IMR-90 (cell line): ENCODE measurements at regions not wholly inside any gene's neighbourhood (a gene's known extent, or its start where the extent isn't known, plus 50 kb on each side); places are given as distances from the start of the nearest gene placed in this dataset.

Experiments
- ATAC-seq: fragments of 200-7000 bp; cut with Tn5 transposase; 2 replicates; pipeline ENCODE4 v1.9.1; 2020; ENCODE audit warnings: low read depth, mild to moderate bottlenecking, moderate library complexity
- BruUV-seq: library from RNA; stranded (reverse); fragments of 400-500 nt; replicated peaks from 2 replicates; lab custom pipeline; 2021; lab: Mats Ljungman, UMichigan
- CTCF ChIA-PET: fragments of 300-600 bp; formaldehyde crosslinking; extraction: SDS; loops from one replicate; lab custom pipeline; 2021; ENCODE audit warnings: antibody characterized with exemption; lab: Yijun Ruan, JAX
- POLR2A ChIA-PET: fragments of 300-600 bp; sonication (Branson Sonifier 250); formaldehyde crosslinking; loops from one replicate; lab custom pipeline; 2022; ENCODE audit warnings: antibody characterized with exemption; ENCODE audit not compliant: unreplicated experiment; lab: Charles Lee
- DNase-seq: peaks from one replicate; pipeline ENCODE4 v3.0.0; 2013
- H2AFZ ChIP-seq: replicated peaks from 2 replicates; pipeline ENCODE3; 2013; ENCODE audit warnings: low read length, mild to moderate bottlenecking; ENCODE audit not compliant: poor library complexity
- H2AK5ac ChIP-seq: 2 replicates; pipeline ENCODE4 v1.6.1; 2013; ENCODE audit warnings: low read depth, low read length, inconsistent platforms
- H2AK9ac ChIP-seq: replicated peaks from 2 replicates; pipeline ENCODE3; 2013; ENCODE audit warnings: mild to moderate bottlenecking, low read depth, low read length, moderate library complexity; ENCODE audit not compliant: poor library complexity
- H2BK120ac ChIP-seq: 2 replicates; pipeline ENCODE4 v1.6.1; 2013; ENCODE audit warnings: low read depth, low read length, inconsistent platforms
- H2BK15ac ChIP-seq: 3 replicates; pipeline ENCODE4 v1.6.1; 2013; ENCODE audit warnings: low read depth, low read length, inconsistent platforms
- H2BK20ac ChIP-seq: 2 replicates; pipeline ENCODE4 v1.6.1; 2013; ENCODE audit warnings: low read depth, mild to moderate bottlenecking, inconsistent platforms, low read length, moderate library complexity
- H2BK5ac ChIP-seq: 2 replicates; pipeline ENCODE4 v1.6.1; 2013; ENCODE audit warnings: mild to moderate bottlenecking, low read depth, low read length, inconsistent platforms; ENCODE audit not compliant: poor library complexity, severe bottlenecking
- H3K14ac ChIP-seq: replicated peaks from 2 replicates; pipeline ENCODE4 v1.6.1; 2013; ENCODE audit warnings: low read depth, low read length, inconsistent platforms
- H3K18ac ChIP-seq: 2 replicates; pipeline ENCODE4 v1.6.1; 2013; ENCODE audit warnings: low read depth, low read length, control low read depth
- H3K23ac ChIP-seq: 2 replicates; pipeline ENCODE4 v1.6.1; 2013; ENCODE audit warnings: low read depth, low read length, inconsistent platforms
- H3K27ac ChIP-seq: 2 replicates; pipeline ENCODE4 v1.5.1; 2013; ENCODE audit warnings: mild to moderate bottlenecking, control low read depth, low read length; ENCODE audit not compliant: insufficient read depth
- H3K27me3 ChIP-seq: 2 replicates; pipeline ENCODE4 v1.6.1; 2013; ENCODE audit warnings: low read length; ENCODE audit not compliant: control insufficient read depth, insufficient read depth
- H3K36me3 ChIP-seq: 2 replicates; pipeline ENCODE4 v1.6.1; 2013; ENCODE audit warnings: low read length, mixed read lengths; ENCODE audit not compliant: control insufficient read depth, insufficient read depth
- H3K4ac ChIP-seq: 2 replicates; pipeline ENCODE4 v1.6.1; 2013; ENCODE audit warnings: low read depth, low read length, inconsistent platforms
- H3K4me1 ChIP-seq: 2 replicates; pipeline ENCODE4 v1.6.1; 2013; ENCODE audit warnings: low read length, mixed read lengths; ENCODE audit not compliant: control insufficient read depth, insufficient read depth
- H3K4me2 ChIP-seq: 2 replicates; pipeline ENCODE4 v1.6.1; 2013; ENCODE audit warnings: low read depth, mild to moderate bottlenecking, control low read depth, low read length, moderate library complexity
- H3K4me3 ChIP-seq: 2 replicates; pipeline ENCODE4 v1.5.1; 2013; ENCODE audit warnings: low read depth, mild to moderate bottlenecking, control low read depth, low read length, moderate library complexity; ENCODE audit not compliant: insufficient read depth
- H3K56ac ChIP-seq: 2 replicates; pipeline ENCODE4 v1.6.1; 2013; ENCODE audit warnings: low read length, inconsistent platforms; ENCODE audit not compliant: insufficient read depth; ENCODE audit errors: extremely low read depth
- H3K79me1 ChIP-seq, 2 experiments: 2 replicates each; pipeline ENCODE4 v1.6.1; 2013; ENCODE audit warnings: low read length in 2 of 2, inconsistent platforms in 1 of 2, low read depth in 1 of 2
- H3K9ac ChIP-seq: 2 replicates; pipeline ENCODE4 v1.6.1; 2013; ENCODE audit warnings: low read depth, low read length, control low read depth
- H3K9me1 ChIP-seq: 2 replicates; pipeline ENCODE4 v1.6.1; 2013; ENCODE audit warnings: low read length, inconsistent platforms; ENCODE audit not compliant: insufficient read depth
- H3K9me3 ChIP-seq: 2 replicates; pipeline ENCODE4 v1.6.1; 2013; ENCODE audit warnings: low read length; ENCODE audit not compliant: control insufficient read depth, insufficient read depth
- H4K20me1 ChIP-seq: 2 replicates; pipeline ENCODE4 v1.6.1; 2013; ENCODE audit warnings: low read length, inconsistent platforms; ENCODE audit not compliant: insufficient read depth
- H4K5ac ChIP-seq: 2 replicates; pipeline ENCODE4 v1.6.1; 2013; ENCODE audit warnings: mild to moderate bottlenecking, low read depth, low read length, control low read depth
- H4K8ac ChIP-seq, 2 experiments: 2 replicates each; pipeline ENCODE4 v1.6.1; 2013; ENCODE audit warnings: low read depth in 2 of 2, low read length in 2 of 2, control low read depth in 1 of 2, inconsistent platforms in 1 of 2
- H4K91ac ChIP-seq: 2 replicates; pipeline ENCODE4 v1.6.1; 2013; ENCODE audit warnings: low read depth, low read length, inconsistent platforms; ENCODE audit not compliant: insufficient read depth
- BHLHE40 ChIP-seq: fragments of 150-350 bp; IDR thresholded peaks from 2 replicates; pipeline ENCODE4 v1.6.1; 2016; ENCODE audit warnings: mild to moderate bottlenecking, low read depth, low read length
- CEBPB ChIP-seq: IDR thresholded peaks from 2 replicates; pipeline ENCODE4 v1.6.1; 2012; ENCODE audit warnings: low read depth, low read length, improper control_type of control experiment
- ELK1 ChIP-seq: fragments of 150-350 bp; IDR thresholded peaks from 2 replicates; pipeline ENCODE4 v1.6.1; 2016; ENCODE audit warnings: low read depth, mild to moderate bottlenecking, low read length, moderate library complexity, borderline replicate concordance
- MAFK ChIP-seq: IDR thresholded peaks from 2 replicates; pipeline ENCODE4 v1.6.1; 2012; ENCODE audit warnings: low read depth, low read length, improper control_type of control experiment
- MAZ ChIP-seq: IDR thresholded peaks from 2 replicates; pipeline ENCODE4 v1.6.1; 2012; ENCODE audit warnings: low read depth, mild to moderate bottlenecking, low read length, improper control_type of control experiment, moderate library complexity, borderline replicate concordance
- MXI1 ChIP-seq: IDR thresholded peaks from 2 replicates; pipeline ENCODE4 v1.6.1; 2012; ENCODE audit warnings: low read depth, mild to moderate bottlenecking, low read length, moderate library complexity, borderline replicate concordance
- NFE2L2 ChIP-seq: fragments of 150-350 bp; IDR thresholded peaks from 2 replicates; pipeline ENCODE4 v1.6.1; 2016; ENCODE audit warnings: low read depth, mild to moderate bottlenecking, low read length
- POLR2A ChIP-seq: IDR thresholded peaks from 2 replicates; pipeline ENCODE4 v1.6.1; 2012; ENCODE audit warnings: mild to moderate bottlenecking, low read depth, low read length
- RAD21 ChIP-seq: IDR thresholded peaks from 2 replicates; pipeline ENCODE4 v1.6.1; 2012; ENCODE audit warnings: low read length, improper control_type of control experiment
- RCOR1 ChIP-seq: IDR thresholded peaks from 2 replicates; pipeline ENCODE4 v1.6.1; 2012; ENCODE audit warnings: mild to moderate bottlenecking, low read length, improper control_type of control experiment; ENCODE audit not compliant: insufficient replicate concordance
- WGBS, 2 experiments: methylation state at CpG; one replicate each; pipeline versions ENCODE4 v1.1.5 to v1.1.7; 2013; ENCODE audit warnings: missing lambda C conversion rate in 2 of 2; ENCODE audit not compliant: insufficient read length in 1 of 2; ENCODE audit errors: extremely low coverage in 2 of 2; 5-methylcytosine and 5-hydroxymethylcytosine counted together
- dilution Hi-C: fragments of 300-500 bp; cut with HindIII; formaldehyde crosslinking; loops from one replicate; pipeline ENCODE4 v1.14.3; 2018; ENCODE audit warnings: low sequenced_read_pairs; ENCODE audit not compliant: unreplicated experiment
- in situ Hi-C: fragments of 300-500 bp; cut with MboI; formaldehyde crosslinking; loops from 3 replicates; pipeline ENCODE4 v1.14.3; 2019; ENCODE audit warnings: low sequenced_read_pairs, inconsistent platforms, mixed read lengths
- intact Hi-C: fragments of 100-400 bp; cut with micrococcal nuclease; formaldehyde crosslinking; loops from 2 replicates; pipeline ENCODE4 v1.10.0; 2022
- TF ChIP-seq, protein P1 (sequence below): conservative IDR thresholded peaks from 2 replicates; pipeline ENCODE4 v1.5.1; 2012; ENCODE audit warnings: mild to moderate bottlenecking, low read depth, low read length, improper control_type of control experiment

DNA sequence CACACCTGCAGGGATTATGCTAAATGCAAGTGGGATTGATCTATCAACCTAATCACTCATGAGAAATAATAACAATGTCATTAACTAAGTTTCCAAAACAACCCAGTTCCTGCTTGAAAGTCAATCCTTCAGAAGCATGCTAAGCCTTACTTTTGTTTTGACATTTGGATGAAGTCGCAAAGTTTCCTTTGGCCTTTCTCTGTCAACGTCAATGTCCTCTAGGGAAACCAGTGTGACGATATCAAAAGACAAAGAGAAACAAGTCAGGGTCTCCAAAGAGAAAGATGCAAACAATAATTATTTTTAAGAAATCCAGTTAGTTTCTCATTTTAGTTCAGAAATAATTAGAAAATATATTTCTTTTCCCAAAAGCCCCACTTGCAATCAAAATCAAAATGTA lies 86.7 kb upstream of the SRD5A3 start:
- Histone ChIP-seq H3K18ac (no peak overlapping the region), H3K14ac (no peak overlapping the region), H3K9me1 (no peaks in the 10 kb centered on the region), H2AFZ (no peak overlapping the region), H2BK20ac (no peak overlapping the region), H2BK15ac (no peak overlapping the region), H2AK9ac (no peak overlapping the region), H4K91ac (no peak overlapping the region), H3K4me2 (no peak overlapping the region), H2AK5ac (no peak overlapping the region), H3K27me3 (0 out of 2 replicates have a peak, but pooled peaks cover 2% of the 10 kb centered on the region), H3K36me3 (no peaks in the 10 kb centered on the region), H3K56ac (no peak overlapping the region), H2BK120ac (no peak overlapping the region), H3K4me1 (0 out of 2 replicates have a peak, but pooled peaks cover 2% of the 10 kb centered on the region), H4K20me1 (no peaks in the 10 kb centered on the region), H4K8ac (no peak overlapping the region), H3K27ac (no peak overlapping the region), H3K9me3 (no peaks in the 10 kb centered on the region), H3K4me3 (no peak overlapping the region), H3K23ac (no peak overlapping the region), H3K9ac (no peak overlapping the region), H3K4ac (no peak overlapping the region), H2BK5ac (no peak overlapping the region), H3K79me1 (no peaks in the 10 kb centered on the region), H4K5ac (no peak overlapping the region)
- ATAC-seq = no peak
- intact Hi-C loops (no loop called here), in situ Hi-C loops (no loop called here), dilution Hi-C loops (no loop called here)
- ChIA-PET POLR2A (no interaction called here), CTCF (no interaction called here)
- TF ChIP-seq RAD21 = no peak
- no peak for TF ChIP-seq RCOR1
- TF ChIP-seq CEBPB = no peak
- TF ChIP-seq MXI1 = no peak
- TF ChIP-seq, protein P1, sequence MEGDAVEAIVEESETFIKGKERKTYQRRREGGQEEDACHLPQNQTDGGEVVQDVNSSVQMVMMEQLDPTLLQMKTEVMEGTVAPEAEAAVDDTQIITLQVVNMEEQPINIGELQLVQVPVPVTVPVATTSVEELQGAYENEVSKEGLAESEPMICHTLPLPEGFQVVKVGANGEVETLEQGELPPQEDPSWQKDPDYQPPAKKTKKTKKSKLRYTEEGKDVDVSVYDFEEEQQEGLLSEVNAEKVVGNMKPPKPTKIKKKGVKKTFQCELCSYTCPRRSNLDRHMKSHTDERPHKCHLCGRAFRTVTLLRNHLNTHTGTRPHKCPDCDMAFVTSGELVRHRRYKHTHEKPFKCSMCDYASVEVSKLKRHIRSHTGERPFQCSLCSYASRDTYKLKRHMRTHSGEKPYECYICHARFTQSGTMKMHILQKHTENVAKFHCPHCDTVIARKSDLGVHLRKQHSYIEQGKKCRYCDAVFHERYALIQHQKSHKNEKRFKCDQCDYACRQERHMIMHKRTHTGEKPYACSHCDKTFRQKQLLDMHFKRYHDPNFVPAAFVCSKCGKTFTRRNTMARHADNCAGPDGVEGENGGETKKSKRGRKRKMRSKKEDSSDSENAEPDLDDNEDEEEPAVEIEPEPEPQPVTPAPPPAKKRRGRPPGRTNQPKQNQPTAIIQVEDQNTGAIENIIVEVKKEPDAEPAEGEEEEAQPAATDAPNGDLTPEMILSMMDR = no peak
- TF ChIP-seq MAFK = no peak
- no peak for TF ChIP-seq MAZ
- TF ChIP-seq POLR2A = no peak
- no peak for TF ChIP-seq BHLHE40
- no peak for TF ChIP-seq ELK1
- no peak for TF ChIP-seq NFE2L2
- DNase-seq = no peak
- WGBS, 2 experiments = no CpG with 5 or more reads among the region's 3 CpGs
- no TSS peak for BruUV-seq
